ENCODE measurements at regions not wholly inside any gene's neighbourhood (a gene's known extent, or its start where the extent isn't known, plus 50 kb on each side); places are given as distances from the start of the nearest gene placed in this dataset.

- no peak for ATAC-seq
- POLR2A ChIA-PET = no interaction called here
- in situ Hi-C loops (cut with MboI) = no loop called here
- no peak for DNase-seq (ENCODE audit: extremely low read depth in 1 of 4, low spot score in 3 of 4)
- no peaks in the 10 kb centered on the region for H3K9me1 ChIP-seq (ENCODE audit: control insufficient read depth, insufficient read depth, low read length)
- no peaks in the 10 kb centered on the region for H3K4me1 ChIP-seq (replicated peaks in 1 of 2; ENCODE audit: control insufficient read depth in 2 of 2, insufficient read depth in 2 of 2, low read length in 2 of 2)
- no peaks in the 10 kb centered on the region for H3K9me3 ChIP-seq (replicated peaks; ENCODE audit: control insufficient read depth, insufficient read depth, low read depth, low read length)
- 0% methylated on average over 2 of the region's 2 CpGs for WGBS (ENCODE audit: insufficient coverage, low coverage, missing lambda C conversion rate)
- intact Hi-C loops (cut with micrococcal nuclease) = no loop called here
- CTCF ChIA-PET (ENCODE audit: low intra/inter-chr PET ratio) = no interaction called here
- FAIRE-seq = no peak
- no peak overlapping the region for H3K27ac ChIP-seq (ENCODE audit: extremely low read depth, low read depth, low read length)
- no peaks in the 10 kb centered on the region for H4K20me1 ChIP-seq (replicated peaks; ENCODE audit: control insufficient read depth, insufficient read depth, low read length)
- no peak overlapping the region for H3K4me2 ChIP-seq (ENCODE audit: insufficient read depth, low read length)
- H3K36me3 ChIP-seq (ENCODE audit: control insufficient read depth, insufficient read depth, low read length) = no peaks in the 10 kb centered on the region
- H3K4me3 ChIP-seq = no peak overlapping the region
- no TSS peak for BruUV-seq (replicated peaks)
- H3K79me2 ChIP-seq (ENCODE audit: control insufficient read depth, insufficient read depth, low read length) = no peaks in the 10 kb centered on the region
- H2AFZ ChIP-seq (ENCODE audit: low read depth, low read length) = no peak overlapping the region
- no peak overlapping the region for H3K9ac ChIP-seq (ENCODE audit: insufficient read depth in 1 of 2, low read depth in 2 of 2, low read length in 2 of 2)
- no peaks in the 10 kb centered on the region for H3K27me3 ChIP-seq (ENCODE audit: control insufficient read depth in 2 of 2, insufficient read depth in 2 of 2, low read length in 2 of 2)
- no peak for TF ChIP-seq HNRNPLL (IDR thresholded peaks at IDR 0.05; ENCODE audit: low read depth, low read length, poor library complexity, severe bottlenecking)
- no peak for TF ChIP-seq DLX4 (CRISPR knock-in tag; IDR thresholded peaks at IDR 0.05)
- TF ChIP-seq ATF1 (CRISPR knock-in tag; IDR thresholded peaks at IDR 0.05) = no peak
- TF ChIP-seq ATF1 (tag; IDR thresholded peaks at IDR 0.05) = no peak
- TF ChIP-seq ZFPM2 (CRISPR knock-in tag; IDR thresholded peaks at IDR 0.05) = no peak
- no peak for TF ChIP-seq ZNF655 (CRISPR knock-in tag; IDR thresholded peaks at IDR 0.05)
- no peak for TF ChIP-seq PHF8 (IDR thresholded peaks at IDR 0.05; ENCODE audit: borderline replicate concordance, low read length)
- TF ChIP-seq RBM25 (IDR thresholded peaks at IDR 0.05; ENCODE audit: low read depth, low read length, severe bottlenecking) = no peak
- TF ChIP-seq HDAC6 (IDR thresholded peaks at IDR 0.05; ENCODE audit: low read depth, low read length) = no peak
- no peak for TF ChIP-seq ZNF740 (CRISPR knock-in tag; IDR thresholded peaks at IDR 0.05)
- no peak for TF ChIP-seq ZNF740 (tag; IDR thresholded peaks at IDR 0.05)
- TF ChIP-seq ZNF695 (CRISPR knock-in tag; IDR thresholded peaks at IDR 0.05) = no peak
- TF ChIP-seq PRDM10 (IDR thresholded peaks at IDR 0.05; ENCODE audit: partially characterized antibody) = no peak
- TF ChIP-seq ARID3A (IDR thresholded peaks at IDR 0.05; ENCODE audit: borderline replicate concordance, low read depth, low read length) = no peak
- TF ChIP-seq CAMTA2 (CRISPR knock-in tag; conservative IDR thresholded peaks at IDR 0.05) = no peak
- TF ChIP-seq GABPA (tag; conservative IDR thresholded peaks at IDR 0.05; ENCODE audit: low read depth) = no peak
Measured at GRCh38 chr18:60980422-60981005, 352.7 kb upstream of the CDH20 start.
